ENCODE measurements at regions not wholly inside any gene's neighbourhood (a gene's known extent, or its start where the extent isn't known, plus 50 kb on each side); places are given as distances from the start of the nearest gene placed in this dataset.
"Not testable (repeated sequence)": the region's sequence is repeated elsewhere in the genome, so short reads cannot be mapped to it uniquely, and the experiment has no call there.

GRCh38 chr19:31049431-31049830, 299.8 kb downstream of the TSHZ3 start:
- no peaks in the 10 kb centered on the region for H3K4me1 ChIP-seq
- TF ChIP-seq CTCF (IDR thresholded peaks at IDR 0.05) = no peak
- no peak for ATAC-seq
- no peaks in the 10 kb centered on the region for H3K27me3 ChIP-seq
- no peaks in the 10 kb centered on the region for H3K9me3 ChIP-seq
- DNase-seq = no peak
- intact Hi-C loops (cut with DNase I) = no loop called here
- H3K4me3 ChIP-seq = no peak overlapping the region
- H3K36me3 ChIP-seq = no peaks in the 10 kb centered on the region
- no peak overlapping the region for H3K27ac ChIP-seq

GRCh38 chr19:31046024-31046423, 303.2 kb downstream of the TSHZ3 start:
- ATAC-seq = no peak
- DNase-seq = no peak
- H3K27me3 ChIP-seq = peaks cover 4% of the 10 kb centered on the region
- no peaks in the 10 kb centered on the region for H3K4me1 ChIP-seq
- no peaks in the 10 kb centered on the region for H3K9me3 ChIP-seq
- H3K27ac ChIP-seq = no peak overlapping the region
- H3K36me3 ChIP-seq = no peaks in the 10 kb centered on the region
- H3K4me3 ChIP-seq = no peak overlapping the region
- intact Hi-C loops (cut with DNase I) = no loop called here
- no peak for TF ChIP-seq CTCF (IDR thresholded peaks at IDR 0.05)

DNA sequence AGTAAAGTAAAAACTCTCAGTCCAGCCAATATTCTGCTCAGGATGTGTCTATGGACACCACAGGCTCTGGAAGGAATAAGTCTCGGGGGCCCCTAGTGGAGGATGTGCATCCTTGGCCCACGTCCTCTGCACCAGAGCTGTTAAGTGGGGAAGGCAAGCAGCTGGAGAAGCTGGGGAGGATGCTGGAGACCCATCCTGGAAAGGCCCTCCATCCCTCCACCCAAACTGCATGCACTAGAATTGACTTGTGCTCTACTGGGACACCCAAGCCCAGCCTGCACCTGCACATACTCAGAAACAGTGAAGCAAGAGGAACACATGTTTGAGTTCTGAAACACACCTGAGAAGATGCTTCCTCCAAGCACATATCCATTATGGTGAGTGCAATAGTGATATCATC, 307.8 kb downstream of the TSHZ3 start:
- Histone ChIP-seq H3K4me3 (no peak overlapping the region), H3K27ac (no peak overlapping the region), H3K9me3 (no peaks in the 10 kb centered on the region), H3K36me3 (no peaks in the 10 kb centered on the region), H3K27me3 (peaks cover 4% of the 10 kb centered on the region), H3K4me1 (no peaks in the 10 kb centered on the region)
- intact Hi-C loops (cut with DNase I) = no loop called here
- ATAC-seq (no peak), DNase-seq (no peak)
- no peak for TF ChIP-seq CTCF (IDR thresholded peaks at IDR 0.05)

GRCh38 chr19:31039151-31039550, 310.1 kb downstream of the TSHZ3 start:
- Histone ChIP-seq H3K27ac (no peak overlapping the region), H3K27me3 (peaks cover 4% of the 10 kb centered on the region), H3K4me3 (no peak overlapping the region), H3K36me3 (no peaks in the 10 kb centered on the region), H3K4me1 (no peaks in the 10 kb centered on the region), H3K9me3 (no peaks in the 10 kb centered on the region)
- no peak for ATAC-seq
- intact Hi-C loops (cut with DNase I) = no loop called here
- TF ChIP-seq CTCF (IDR thresholded peaks at IDR 0.05) = no peak
- no peak for DNase-seq

- no peak for ATAC-seq
- no peak overlapping the region for H3K27ac ChIP-seq
- no peaks in the 10 kb centered on the region for H3K9me3 ChIP-seq
- intact Hi-C loops (cut with DNase I) = no loop called here
- no peak overlapping the region for H3K4me3 ChIP-seq
- DNase-seq = no peak
- TF ChIP-seq CTCF (IDR thresholded peaks at IDR 0.05) = no peak
- no peaks in the 10 kb centered on the region for H3K36me3 ChIP-seq
- H3K4me1 ChIP-seq = no peaks in the 10 kb centered on the region
- H3K27me3 ChIP-seq = no peaks in the 10 kb centered on the region
Measured at GRCh38 chr19:31037286-31037980, 311.8 kb downstream of the TSHZ3 start.

DNA sequence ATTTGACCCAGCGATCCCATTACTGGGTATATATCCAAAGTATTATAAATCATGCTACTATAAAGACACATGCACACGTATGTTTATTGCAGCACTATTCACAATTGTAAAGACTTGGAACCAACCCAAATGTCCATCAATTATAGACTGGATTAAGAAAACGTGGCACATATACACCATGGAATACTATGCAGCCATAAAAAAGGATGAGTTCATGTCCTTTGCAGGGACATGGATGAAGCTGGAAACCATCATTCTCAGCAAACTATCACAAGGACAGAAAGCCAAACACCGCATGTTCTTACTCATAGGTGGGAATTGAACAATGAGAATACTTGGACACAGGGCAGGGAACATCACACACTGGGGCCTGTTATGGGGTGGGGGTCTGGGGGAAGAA, 317.8 kb downstream of the TSHZ3 start:
- H3K36me3 ChIP-seq; H3K9me3 ChIP-seq; ATAC-seq; H3K27ac ChIP-seq; DNase-seq; H3K27me3 ChIP-seq; H3K4me3 ChIP-seq; intact Hi-C loops (cut with DNase I); H3K4me1 ChIP-seq: not testable (repeated sequence)
